GM18520 (cell line): ENCODE measurements at regions not wholly inside any gene's neighbourhood (a gene's known extent, or its start where the extent isn't known, plus 50 kb on each side); places are given as distances from the start of the nearest gene placed in this dataset.

Experiments
- ATAC-seq: cut with Tn5 transposase; IDR thresholded peaks from one replicate; pipeline ENCODE4 v1.9.1; 2021; ENCODE audit not compliant: unreplicated experiment

DNA sequence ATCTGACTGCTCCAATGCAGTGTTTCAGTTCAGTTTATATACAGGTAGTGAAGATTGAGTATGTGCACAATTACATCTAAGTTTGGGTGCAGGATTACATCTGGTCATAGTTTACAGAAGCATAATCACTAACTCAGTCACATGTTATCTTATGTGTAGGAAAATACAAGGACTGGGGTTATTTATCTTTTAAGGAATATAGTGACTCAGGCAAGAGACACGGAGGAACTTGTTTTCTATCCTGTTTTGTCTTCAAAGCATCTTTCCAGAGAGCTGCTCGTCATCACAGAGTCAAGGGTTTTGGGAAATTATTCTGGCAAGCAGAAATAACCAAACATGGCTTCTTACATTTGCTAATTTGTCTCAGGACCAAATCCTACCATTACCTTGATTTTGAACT lies 1371.5 kb upstream of the TMEFF2 start:
- no peak for ATAC-seq

DNA sequence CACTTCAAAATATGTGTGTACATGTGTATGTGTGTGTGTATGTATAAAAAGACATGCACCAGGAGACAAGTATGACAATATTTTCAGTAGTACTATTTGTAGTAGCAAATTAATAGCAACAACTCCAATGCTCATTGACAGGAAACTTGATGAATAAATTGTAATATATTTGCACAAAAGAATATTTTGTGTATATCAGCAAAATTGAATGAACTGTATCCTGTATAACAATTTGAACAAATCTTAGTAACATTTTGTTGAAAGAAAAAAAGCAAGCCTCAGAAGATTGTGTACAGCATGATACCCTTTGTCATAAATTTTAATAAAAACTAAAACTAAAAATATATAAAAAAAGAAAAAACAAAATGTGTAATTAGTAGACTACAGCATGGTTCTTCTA lies 1367.3 kb upstream of the TMEFF2 start:
- ATAC-seq = no peak

DNA sequence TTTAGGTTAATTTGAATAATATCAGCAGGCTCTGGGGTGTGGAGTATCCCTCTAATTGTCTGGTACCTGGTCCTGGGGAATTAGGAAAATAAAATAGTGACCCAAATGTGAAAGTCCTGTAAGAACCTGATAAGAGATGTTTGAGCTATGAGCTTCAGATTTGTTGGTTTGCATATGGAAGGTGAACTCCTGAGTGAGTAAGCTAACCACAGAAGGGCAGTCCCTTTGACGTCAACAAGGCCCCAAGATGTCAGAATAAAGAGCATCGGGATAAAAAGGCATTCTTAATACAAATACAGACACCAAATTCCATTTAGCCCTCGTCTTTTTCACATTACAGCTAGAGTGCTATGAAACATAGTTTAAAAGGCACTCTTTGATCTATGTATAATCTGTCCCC lies 1366.3 kb upstream of the TMEFF2 start:
- peak; percentile 79 for ATAC-seq

DNA sequence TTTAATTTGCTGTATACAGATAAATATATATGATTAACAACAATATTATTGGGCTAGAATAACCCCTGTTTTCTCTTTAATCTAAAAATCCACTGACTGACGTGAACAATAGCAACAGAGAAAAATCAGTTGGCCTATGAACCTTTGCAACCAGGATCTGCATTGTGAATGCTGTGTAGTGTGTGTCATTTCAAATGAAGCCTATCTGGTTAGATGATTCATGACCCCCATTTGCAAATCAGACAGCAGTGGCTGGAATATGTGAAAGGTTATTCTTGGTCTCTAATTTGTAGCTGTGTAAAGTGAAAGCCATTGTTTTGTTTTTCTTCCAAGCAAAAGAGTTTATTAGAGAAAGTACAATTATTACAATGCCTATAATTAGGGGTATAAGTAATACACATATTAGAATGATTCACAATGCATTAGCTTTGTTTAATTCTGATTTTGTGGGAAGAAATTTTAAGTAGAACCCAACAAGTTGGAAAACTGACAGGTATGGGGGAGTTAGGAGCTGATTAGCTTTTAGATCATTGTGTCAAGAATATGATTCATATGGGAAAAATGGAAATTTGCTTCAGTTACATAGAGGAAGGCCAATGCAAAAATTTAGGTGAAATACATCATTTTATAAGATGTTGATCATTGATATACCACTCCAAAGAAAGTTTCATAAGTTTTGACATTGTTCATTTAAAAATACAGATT lies 1362.2 kb upstream of the TMEFF2 start:
- no peak for ATAC-seq

DNA sequence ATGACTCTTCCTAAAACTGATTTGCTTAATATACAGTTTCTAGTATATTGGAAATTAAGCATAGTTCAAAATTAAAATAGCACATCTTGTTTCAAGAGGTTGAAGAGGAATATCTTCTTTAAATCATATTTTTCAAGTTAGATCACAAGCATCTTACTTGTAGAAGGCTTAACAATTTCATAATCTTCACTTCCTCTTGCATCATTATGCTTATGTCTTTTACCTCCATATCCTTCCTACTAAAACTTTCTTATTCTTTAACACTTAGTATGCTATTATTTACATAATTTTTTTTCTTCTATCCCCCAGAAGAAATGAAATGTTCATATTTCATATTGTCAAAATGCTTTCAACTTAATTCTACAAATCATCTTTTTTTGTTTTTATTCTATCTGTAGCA lies 1354.9 kb upstream of the TMEFF2 start:
- no peak for ATAC-seq

DNA sequence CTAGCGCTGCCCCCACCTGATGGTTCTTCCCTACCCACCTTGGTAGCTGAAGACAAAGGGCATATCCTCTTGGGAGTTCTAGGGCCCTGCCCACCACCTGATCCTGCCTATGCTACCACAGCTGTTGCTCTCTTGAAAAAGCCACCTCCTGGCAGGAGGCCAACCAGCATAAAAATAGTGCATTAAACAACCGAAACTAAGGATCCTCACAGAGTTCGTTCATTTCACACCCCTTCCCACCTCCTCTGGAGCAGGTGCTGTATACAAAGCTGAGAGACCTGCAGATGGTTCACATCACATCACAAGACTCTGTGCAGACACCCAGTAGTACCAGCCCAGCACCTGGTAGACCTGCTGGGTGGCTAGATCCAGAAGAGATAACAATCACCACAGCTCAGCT lies 1348.0 kb upstream of the TMEFF2 start:
- ATAC-seq = no peak

DNA sequence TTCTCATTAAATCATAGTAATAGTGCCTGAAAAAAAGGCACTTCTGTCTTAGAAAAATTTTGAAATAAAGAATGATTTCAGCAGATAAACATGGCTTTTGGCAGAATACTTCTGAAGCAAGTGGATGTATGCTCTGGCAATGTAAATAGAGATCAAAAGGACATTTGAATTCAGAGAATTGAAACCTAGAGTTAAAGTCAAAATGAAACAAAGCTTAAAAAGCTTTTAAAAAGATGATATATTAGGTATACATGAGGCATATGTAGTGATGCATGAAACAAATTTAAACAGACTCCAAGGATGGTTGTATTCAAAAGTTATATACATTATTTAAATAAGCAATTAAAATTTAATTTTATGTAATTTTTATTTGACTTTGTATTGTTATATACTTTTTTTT lies 1344.5 kb upstream of the TMEFF2 start:
- peak; percentile 87 for ATAC-seq

DNA sequence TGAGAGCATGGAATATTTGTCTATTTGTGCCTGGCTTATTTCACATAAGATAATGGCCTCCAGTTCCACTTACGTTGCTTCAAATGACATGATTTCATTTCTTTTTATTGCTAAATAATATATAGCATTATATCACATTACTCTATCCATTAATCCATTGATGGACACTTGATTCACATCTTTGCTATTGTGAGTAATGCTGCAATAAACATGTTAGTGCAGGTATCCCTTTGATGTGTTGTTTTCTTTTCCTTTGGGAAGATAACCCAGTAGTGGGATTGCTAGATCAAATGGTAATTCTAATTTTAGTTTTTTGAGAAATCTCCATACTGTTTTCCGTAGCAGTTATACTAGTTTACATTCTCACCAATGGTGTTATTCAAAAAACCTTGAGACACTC lies 1343.3 kb upstream of the TMEFF2 start:
- no peak for ATAC-seq

DNA sequence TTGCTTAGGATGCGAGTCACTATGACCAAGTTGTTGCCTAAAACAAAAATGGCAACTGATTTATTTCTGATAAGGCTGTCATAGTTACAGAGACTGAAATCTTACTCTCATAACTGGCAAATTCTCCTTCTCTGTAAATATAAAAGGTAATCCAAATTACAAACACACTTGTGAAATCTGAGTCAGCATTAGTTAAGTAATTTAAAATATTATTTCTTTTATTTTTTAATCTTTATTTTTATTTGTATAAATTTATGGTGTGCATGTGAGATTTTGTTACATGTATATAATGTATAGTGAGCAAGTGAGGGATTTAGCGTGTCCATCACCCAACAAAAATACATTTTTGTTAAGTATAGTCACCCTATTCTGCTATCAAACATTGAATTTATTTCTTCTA lies 1342.8 kb upstream of the TMEFF2 start:
- no peak for ATAC-seq

DNA sequence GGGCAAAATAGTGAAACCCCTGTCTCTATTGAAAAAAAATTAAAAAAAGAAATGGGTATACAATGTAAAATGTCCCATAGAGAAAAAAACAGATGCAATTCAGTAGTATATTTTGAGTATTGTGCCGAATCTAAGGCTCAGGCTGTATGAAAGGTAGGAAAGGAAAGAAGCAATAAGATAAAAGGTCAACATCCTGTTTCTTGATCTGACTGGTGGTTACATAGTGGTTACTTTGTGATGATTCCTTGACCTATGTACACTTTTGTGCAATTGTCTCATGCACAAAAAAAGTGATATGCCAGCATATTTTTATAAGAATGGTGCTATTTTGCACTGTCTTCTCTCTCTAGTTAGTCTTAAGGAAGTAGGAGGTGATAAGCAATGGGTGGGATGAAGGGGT lies 1333.7 kb upstream of the TMEFF2 start:
- ATAC-seq = no peak

DNA sequence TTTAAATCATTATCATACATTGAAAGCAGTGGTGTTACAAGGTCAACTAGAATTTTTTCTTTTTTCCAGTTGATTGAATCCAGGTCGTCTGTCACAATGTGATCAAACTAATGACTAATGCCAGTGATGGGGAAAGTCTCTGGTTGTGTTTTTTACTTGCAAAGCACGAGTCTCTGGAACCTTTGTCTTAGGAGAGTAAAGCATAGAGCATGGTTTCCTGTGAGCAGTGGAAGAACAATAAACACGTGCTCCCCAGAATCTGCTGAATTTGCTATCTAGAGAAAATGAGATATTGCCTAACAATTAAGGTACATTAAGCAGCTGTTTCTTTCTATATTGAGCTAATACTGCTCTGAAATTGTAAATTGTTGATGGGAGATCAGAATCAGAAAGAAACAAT lies 1332.4 kb upstream of the TMEFF2 start:
- ATAC-seq = no peak

DNA sequence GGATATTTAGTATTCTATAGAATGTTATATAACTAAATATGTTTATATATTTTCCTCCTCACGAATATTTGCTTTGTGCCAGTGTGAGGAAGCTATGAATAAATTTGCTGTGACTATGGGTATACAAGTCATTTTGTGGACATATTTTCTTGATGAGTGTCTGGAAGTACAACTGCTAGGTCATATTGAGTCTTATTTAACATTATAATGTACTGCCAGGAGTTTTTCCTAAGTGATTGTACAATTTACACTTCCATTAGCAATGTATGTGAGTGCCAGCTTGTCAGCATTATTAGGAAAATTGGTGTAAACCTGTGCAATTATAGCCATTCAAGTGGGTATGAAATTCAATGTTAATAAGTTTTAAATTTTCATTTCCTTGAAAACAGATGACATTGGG lies 1328.9 kb upstream of the TMEFF2 start:
- no peak for ATAC-seq

DNA sequence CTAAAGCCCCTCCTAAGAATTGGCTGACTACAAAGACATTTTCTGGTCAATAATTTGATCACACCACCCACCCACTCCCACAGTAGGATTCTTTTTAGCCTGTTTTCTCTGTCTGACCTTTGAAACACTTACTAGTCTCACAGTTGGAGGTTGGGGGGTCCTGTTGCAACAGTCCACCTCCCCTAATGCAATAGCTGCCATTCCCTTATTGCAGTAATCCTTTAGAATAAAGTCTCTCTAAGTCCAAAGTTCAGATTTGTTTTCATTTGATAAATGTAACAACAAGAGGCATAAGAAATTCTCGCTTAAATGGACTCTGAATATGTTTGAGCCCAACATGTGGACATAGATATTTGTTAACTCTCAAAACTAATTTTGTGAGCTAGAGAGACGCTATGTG lies 1326.8 kb upstream of the TMEFF2 start:
- no peak for ATAC-seq

DNA sequence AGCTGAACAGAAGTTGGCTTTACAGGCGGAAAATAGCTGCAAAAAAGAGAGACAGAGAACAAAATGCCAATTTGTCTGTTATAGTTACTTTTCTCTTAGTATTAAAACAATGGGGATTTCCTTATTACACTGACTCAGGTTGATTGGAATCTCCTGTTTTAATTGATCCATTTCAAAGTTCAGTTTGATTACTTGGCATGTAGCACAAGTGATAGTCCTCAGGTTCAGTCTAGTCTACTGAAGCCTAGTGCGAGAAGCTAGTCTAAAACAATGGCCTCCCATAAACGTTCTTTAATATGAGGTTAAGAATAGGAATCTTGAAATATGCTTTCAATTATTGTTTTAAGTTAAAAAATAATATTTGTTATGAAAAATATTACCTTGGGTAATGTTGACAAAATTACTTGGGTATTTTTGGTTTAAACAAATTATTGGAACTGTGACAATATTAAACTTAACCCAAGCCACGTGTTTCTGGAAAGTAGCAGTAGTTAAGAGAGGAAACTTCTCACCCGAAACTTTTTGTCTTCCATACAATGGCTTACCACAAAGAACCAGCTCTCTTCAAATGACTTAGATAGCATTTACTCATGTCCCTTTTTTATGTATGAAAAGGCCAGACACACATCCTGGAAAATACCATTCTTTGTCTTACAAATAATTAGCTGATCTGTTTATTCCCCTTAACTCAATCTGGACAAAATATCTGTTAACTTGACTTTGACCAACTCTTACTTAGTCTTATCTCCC lies 1326.2 kb upstream of the TMEFF2 start:
- ATAC-seq = no peak

DNA sequence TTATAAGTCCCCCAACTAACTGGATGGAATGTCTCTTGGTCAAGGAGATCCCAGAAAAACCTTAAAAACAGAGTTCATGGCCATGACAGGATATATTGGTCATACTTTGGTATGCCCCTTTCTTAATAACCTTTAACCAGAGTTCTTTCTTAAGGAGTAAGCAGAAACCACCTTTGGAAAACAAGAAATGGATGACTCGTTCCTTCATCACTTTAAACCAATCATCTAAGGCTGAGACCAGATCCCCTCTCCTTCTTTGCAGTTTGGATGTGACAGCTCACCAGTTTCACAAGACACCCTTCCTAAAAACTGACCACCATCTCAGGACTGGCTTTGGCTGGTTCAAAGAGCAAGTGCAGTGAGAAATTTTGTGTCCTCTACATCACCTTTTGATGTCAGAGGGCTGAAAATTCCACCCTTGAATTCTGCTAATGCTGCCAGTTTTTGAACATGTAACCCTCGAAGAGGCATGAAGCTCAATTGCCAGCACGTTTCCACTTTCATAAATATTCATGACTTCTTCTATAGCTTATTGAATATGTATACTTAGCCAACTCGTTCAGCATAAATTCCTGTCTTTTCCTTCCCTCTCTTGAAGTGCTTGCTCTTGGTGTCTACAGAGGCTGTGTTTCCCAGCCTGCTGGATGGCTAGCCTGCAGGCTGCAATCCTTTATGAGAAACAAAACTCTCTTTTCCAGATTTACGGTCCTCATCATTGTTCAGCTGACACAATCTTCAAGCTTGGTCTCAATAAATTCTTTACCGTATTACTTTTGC lies 1323.5 kb upstream of the TMEFF2 start:
- no peak for ATAC-seq

DNA sequence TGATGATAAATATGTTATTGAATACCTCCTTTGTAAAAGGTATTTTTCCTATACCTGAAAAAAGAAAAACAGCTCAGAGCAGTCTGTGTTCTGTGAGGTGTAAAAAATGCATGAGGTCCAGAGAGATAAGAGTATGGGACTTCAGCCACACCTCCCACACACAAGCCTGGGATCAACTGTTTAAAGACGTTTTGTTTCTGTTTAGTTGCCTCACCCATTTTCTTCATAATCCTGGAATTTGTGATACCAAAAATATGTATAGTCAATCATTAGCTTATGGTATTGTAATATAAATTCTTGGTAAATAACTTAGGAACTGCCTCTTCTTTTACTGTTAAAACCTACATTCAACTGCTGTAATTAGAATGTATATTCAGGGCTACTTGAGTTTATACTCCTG lies 1322.9 kb upstream of the TMEFF2 start:
- no peak for ATAC-seq

DNA sequence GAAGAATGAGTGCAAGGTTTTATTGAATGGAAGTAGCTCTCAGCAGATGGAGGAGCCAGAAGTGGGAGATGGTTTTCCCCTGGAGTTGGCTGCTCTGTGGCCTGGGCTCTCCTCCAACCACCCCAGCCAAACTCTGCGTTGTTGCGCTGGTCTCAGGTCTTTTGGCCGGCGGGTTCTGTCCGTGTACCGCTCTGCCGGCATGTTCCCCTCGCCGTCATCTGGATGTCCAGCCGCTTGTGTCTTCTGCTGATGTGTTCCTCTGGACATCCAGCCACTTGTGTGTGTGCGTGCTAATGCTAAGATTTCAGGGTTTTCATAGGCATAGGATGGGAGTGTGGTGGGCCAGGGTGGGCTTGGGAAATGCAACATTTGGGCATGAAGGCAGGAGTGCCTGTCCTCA lies 1311.3 kb upstream of the TMEFF2 start:
- no peak for ATAC-seq

DNA sequence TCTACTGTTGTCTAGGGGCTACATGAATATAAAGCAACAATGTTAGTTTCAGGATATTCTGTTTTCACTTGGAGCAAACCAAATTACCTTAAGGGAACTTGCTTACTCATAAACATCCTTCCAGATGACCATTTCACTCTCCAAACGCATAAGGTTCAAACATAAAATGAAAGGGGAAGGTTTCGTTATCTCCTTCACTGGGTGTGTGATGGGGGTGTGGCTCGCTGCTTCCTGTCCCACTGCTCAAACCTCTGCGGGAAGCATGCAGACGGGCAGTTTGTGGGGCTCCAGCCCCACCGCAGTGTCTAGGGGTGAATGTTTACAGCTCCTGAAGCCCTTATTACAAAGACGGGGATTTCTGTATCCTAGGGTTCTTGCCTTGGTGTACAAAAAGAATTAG lies 1310.9 kb upstream of the TMEFF2 start:
- ATAC-seq = no peak

DNA sequence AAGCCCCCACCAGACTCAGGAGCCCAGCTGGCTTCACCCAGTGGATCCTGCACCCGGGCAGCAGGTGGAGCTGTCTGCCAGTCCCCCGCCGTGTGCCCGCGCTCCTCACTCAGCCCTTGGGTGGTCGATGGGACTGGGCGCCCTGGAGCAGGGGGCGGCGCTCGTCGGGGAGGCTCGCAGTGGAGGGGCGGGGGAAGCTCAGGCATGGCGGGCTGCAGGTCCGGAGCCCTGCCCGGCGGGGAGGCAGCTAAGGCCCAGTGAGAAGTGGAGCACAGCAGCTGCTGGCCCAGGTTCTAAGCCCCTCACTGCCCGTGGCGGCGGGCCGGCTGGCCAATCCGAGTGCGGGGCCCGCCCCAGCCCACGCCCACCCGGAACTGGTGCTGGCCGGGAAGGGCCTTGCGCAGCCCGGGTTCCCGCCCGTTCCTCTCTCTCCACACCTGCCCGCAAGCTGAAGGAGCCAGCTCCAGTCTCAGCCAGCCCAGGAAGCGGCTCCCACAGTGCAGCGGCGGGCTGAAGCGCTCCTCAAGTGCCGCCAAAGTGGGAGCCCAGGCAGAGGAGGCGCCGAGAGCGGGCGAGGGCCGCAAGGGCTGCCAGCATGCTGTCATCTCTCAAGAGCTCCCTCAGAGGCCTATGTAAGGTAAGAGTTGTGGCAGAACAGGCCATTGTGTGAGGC lies 1307.8 kb upstream of the TMEFF2 start:
- ATAC-seq = no peak

DNA sequence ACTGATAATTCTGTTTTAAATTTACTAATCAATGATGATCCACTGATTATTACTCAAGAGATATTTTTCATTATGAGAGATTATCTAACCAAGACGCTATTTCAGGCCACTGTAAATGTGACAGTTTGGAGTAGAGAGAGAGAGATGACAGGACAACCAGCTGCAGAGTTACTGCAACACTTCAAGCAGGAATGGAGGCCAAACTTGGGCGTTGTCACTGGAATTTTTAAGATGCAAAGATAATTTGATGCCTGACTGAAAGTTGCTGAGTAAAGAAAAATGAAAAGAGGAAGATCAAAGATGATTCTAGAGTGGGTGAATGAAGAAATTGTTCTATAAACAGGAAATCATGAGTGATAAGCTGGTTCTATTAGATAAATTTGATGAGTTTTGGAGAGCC lies 1302.1 kb upstream of the TMEFF2 start:
- ATAC-seq = no peak

DNA sequence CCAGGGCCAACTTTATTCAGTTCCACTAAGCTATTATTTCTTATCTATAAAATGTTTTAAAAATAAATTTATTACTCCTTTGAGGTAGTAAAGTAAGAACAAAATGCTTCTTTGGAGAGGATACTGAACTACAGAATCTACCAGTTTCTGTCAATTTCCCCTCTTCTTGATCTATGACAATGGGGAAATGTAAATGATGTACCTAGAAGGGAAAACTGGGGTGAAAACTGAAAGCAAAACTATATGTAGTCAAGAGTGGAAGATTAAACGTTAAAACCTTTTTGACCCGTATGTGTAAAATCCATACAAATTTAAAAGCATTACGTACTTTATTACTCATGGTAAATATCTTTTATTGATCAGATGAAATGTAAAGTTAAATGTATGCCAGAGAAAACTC lies 1287.8 kb upstream of the TMEFF2 start:
- ATAC-seq = peak; percentile 93

DNA sequence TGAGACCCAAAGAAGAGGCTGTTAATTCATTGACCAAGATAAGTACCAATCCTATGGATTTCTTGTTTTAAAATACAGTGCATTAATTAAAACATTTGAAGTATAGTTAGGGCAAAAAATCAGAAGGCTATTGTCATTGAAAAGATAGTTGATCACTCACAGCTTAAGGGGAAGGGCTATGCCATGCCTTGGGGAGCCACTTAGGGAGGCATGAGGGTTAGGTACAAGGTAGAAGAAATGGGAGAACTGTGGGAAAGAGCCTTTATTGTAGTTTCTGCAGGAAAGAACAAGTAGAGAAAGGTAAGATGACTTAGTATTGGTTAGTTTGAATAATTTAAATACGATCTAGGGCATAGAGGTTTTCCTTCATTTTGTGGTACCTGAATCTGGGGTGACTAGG lies 1285.5 kb upstream of the TMEFF2 start:
- no peak for ATAC-seq
